ENCODE measurements at regions not wholly inside any gene's neighbourhood (a gene's known extent, or its start where the extent isn't known, plus 50 kb on each side); places are given as distances from the start of the nearest gene placed in this dataset.

GRCh38 chr5:158463938-158464337, 605.0 kb upstream of the CLINT1 start (continued):
- TF ChIP-seq SALL2 (CRISPR knock-in tag; IDR thresholded peaks at IDR 0.05) (no peak), JARID2 (CRISPR knock-in tag; IDR thresholded peaks at IDR 0.05; ENCODE audit: insufficient replicate concordance) (no peak), ZNF576 (CRISPR knock-in tag; IDR thresholded peaks at IDR 0.05) (no peak), SMC3 (IDR thresholded peaks at IDR 0.05; ENCODE audit: low read length) (peak; percentile 38; the same call in 1 of the 2 replicates), AHR (CRISPR knock-in tag; IDR thresholded peaks at IDR 0.05) (no peak), ZNF672 (CRISPR knock-in tag; IDR thresholded peaks at IDR 0.05) (no peak), ATF7 (IDR thresholded peaks at IDR 0.05) (no peak), ATF7 (CRISPR knock-in tag; IDR thresholded peaks at IDR 0.05) (no peak), REXO4 (CRISPR knock-in tag; IDR thresholded peaks at IDR 0.05; ENCODE audit: borderline replicate concordance) (no peak), MLLT10 (CRISPR knock-in tag; IDR thresholded peaks at IDR 0.05) (no peak), CREM (IDR thresholded peaks at IDR 0.05) (no peak), CREM (CRISPR knock-in tag; IDR thresholded peaks at IDR 0.05) (no peak), SNAPC5 (CRISPR knock-in tag; IDR thresholded peaks at IDR 0.05; ENCODE audit: borderline replicate concordance) (no peak), FOSL1 (CRISPR knock-in tag; IDR thresholded peaks at IDR 0.05; ENCODE audit: borderline replicate concordance) (no peak), ATF1 (CRISPR knock-in tag; IDR thresholded peaks at IDR 0.05) (no peak), HNF1B (CRISPR knock-in tag; IDR thresholded peaks at IDR 0.05) (no peak), SP5 (CRISPR knock-in tag; IDR thresholded peaks at IDR 0.05; ENCODE audit: borderline replicate concordance, low read depth) (no peak), RFXAP (CRISPR knock-in tag; IDR thresholded peaks at IDR 0.05; ENCODE audit: borderline replicate concordance) (no peak), HOXA3 (CRISPR knock-in tag; IDR thresholded peaks at IDR 0.05) (no peak), ZNF607 (CRISPR knock-in tag; IDR thresholded peaks at IDR 0.05; ENCODE audit: borderline replicate concordance) (no peak), MYNN (CRISPR knock-in tag; IDR thresholded peaks at IDR 0.05; ENCODE audit: low read depth) (no peak), RFX1 (IDR thresholded peaks at IDR 0.05) (no peak), ZNF7 (CRISPR knock-in tag; IDR thresholded peaks at IDR 0.05) (no peak), MAFG (CRISPR knock-in tag; IDR thresholded peaks at IDR 0.05) (no peak), MIXL1 (CRISPR knock-in tag; IDR thresholded peaks at IDR 0.05) (peak; percentile 40; the same call in 1 of the 2 replicates), ZNF350 (CRISPR knock-in tag; IDR thresholded peaks at IDR 0.05; ENCODE audit: borderline replicate concordance, low read depth) (no peak), ZSCAN21 (CRISPR knock-in tag; IDR thresholded peaks at IDR 0.05; ENCODE audit: borderline replicate concordance) (no peak), YY1 (IDR thresholded peaks at IDR 0.05; ENCODE audit: insufficient read depth, insufficient replicate concordance, low read depth, low read length) (no peak), ZNF772 (CRISPR knock-in tag; IDR thresholded peaks at IDR 0.05) (no peak), CREB3 (CRISPR knock-in tag; IDR thresholded peaks at IDR 0.05) (no peak), PHB2 (IDR thresholded peaks at IDR 0.05; ENCODE audit: partially characterized antibody) (no peak), REPIN1 (CRISPR knock-in tag; IDR thresholded peaks at IDR 0.05; ENCODE audit: borderline replicate concordance, low read depth) (no peak), SYNCRIP (IDR thresholded peaks at IDR 0.05; ENCODE audit: insufficient read depth, low read depth, low read length) (no peak)
